Right lobe of liver (tissue), 4 donors: ENCODE measurements at regions not wholly inside any gene's neighbourhood (a gene's known extent, or its start where the extent isn't known, plus 50 kb on each side); places are given as distances from the start of the nearest gene placed in this dataset.

Experiments
- CTCF ChIP-seq, 4 donors: fragments of 200-600 bp in 3 of 4; fragments of 450-650 bp in 1 of 4; IDR thresholded peaks; one replicate each; pipeline versions ENCODE4 v1.5.1 to v1.8.0; 2016 to 2022; ENCODE audit warnings: antibody characterized with exemption in 4 of 4, mild to moderate bottlenecking in 2 of 4
- POLR2A ChIP-seq: fragments of 450-650 bp; IDR thresholded peaks from one replicate; pipeline ENCODE4 v1.6.1; 2017; ENCODE audit warnings: antibody characterized with exemption, mild to moderate bottlenecking
- donor health status: DM: no; HTN: no; CAD: no.
- donor health status: DM: no; HTN: no; CAD: no.
- donor health status: DM: no; HTN: yes; CAD: no.

DNA sequence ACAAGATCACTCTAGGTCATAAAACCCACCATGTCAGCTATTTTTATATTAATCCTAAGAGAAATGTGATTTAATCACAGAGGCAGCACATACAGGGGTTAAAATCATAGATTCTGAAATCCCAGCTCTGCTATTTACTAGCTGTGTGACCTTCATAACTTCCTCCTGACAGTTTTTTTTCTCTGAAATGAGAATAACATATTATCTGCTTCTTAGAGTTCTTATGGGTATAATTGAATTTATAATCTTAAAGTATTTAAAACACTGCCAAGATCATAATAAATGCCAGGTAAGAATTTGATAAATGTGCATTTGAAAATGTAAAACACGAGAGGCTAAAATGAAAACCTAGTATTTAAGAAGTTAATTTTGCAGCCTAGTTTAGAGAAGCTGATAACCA, 722.9 kb downstream of the SLITRK6 start:
- TF ChIP-seq CTCF (IDR thresholded peaks at IDR 0.05) (no peak), POLR2A (no peak)
